Caco-2 (cell line): ENCODE measurements at regions not wholly inside any gene's neighbourhood (a gene's known extent, or its start where the extent isn't known, plus 50 kb on each side); places are given as distances from the start of the nearest gene placed in this dataset.
"Not testable (repeated sequence)": the region's sequence is repeated elsewhere in the genome, so short reads cannot be mapped to it uniquely, and the experiment has no call there.

Experiments
- BruUV-seq: library from RNA; stranded (reverse); fragments of 400-500 nt; replicated peaks from 2 replicates; lab custom pipeline; 2021; lab: Mats Ljungman, UMichigan
- CTCF ChIA-PET: fragments of 300-600 bp; sonication (Branson Sonifier 250); formaldehyde crosslinking; loops from one replicate; lab custom pipeline; 2022; ENCODE audit warnings: antibody characterized with exemption; lab: Charles Lee
- POLR2A ChIA-PET: fragments of 300-600 bp; sonication (Branson Sonifier 250); formaldehyde crosslinking; loops from one replicate; lab custom pipeline; 2022; ENCODE audit warnings: antibody characterized with exemption; lab: Charles Lee
- DNase-seq, 2 experiments: peaks; one replicate each; pipeline versions ENCODE4 v3.0.0 to v3.0.0-alpha.2; 2020 to 2022
- H3K27me3 ChIP-seq: replicated peaks from 2 replicates; pipeline ENCODE4 v1.6.0; 2011; ENCODE audit warnings: low read length; ENCODE audit not compliant: control insufficient read depth, insufficient read depth
- H3K36me3 ChIP-seq: 2 replicates; pipeline ENCODE4 v1.5.1; 2011; ENCODE audit warnings: low read length; ENCODE audit not compliant: control insufficient read depth, insufficient read depth
- H3K4me1 ChIP-seq: fragments of 250-450 bp; sonication (Bioruptor Pico); 2 replicates; pipeline ENCODE4 v1.5.1; 2020; ENCODE audit warnings: mild to moderate bottlenecking
- H3K4me3 ChIP-seq: 2 replicates; pipeline ENCODE4 v1.5.1; 2011; ENCODE audit warnings: low read depth, mild to moderate bottlenecking, control low read depth, low read length
- H3K9me3 ChIP-seq: fragments of 250-450 bp; sonication (Bioruptor Pico); 2 replicates; pipeline ENCODE4 v1.5.1; 2020; ENCODE audit warnings: mild to moderate bottlenecking, moderate library complexity
- H3K27ac Mint-ChIP-seq: one replicate; pipeline ENCODE4 v1.8.0; 2022; ENCODE audit warnings: mixed read lengths; ENCODE audit not compliant: unreplicated experiment
- H3K27me3 Mint-ChIP-seq: one replicate; pipeline ENCODE4 v1.8.0; 2022; ENCODE audit warnings: mixed read lengths; ENCODE audit not compliant: insufficient read depth, unreplicated experiment
- H3K36me3 Mint-ChIP-seq: one replicate; pipeline ENCODE4 v1.8.0; 2022; ENCODE audit warnings: mild to moderate bottlenecking, mixed read lengths; ENCODE audit not compliant: insufficient read depth, unreplicated experiment
- H3K4me1 Mint-ChIP-seq: one replicate; pipeline ENCODE4 v1.8.0; 2022; ENCODE audit warnings: low read depth, mixed read lengths; ENCODE audit not compliant: unreplicated experiment
- H3K4me3 Mint-ChIP-seq: one replicate; pipeline ENCODE4 v1.8.0; 2022; ENCODE audit warnings: mild to moderate bottlenecking, moderate library complexity, mixed read lengths; ENCODE audit not compliant: unreplicated experiment
- H3K9me3 Mint-ChIP-seq: one replicate; pipeline ENCODE4 v1.8.0; 2022; ENCODE audit warnings: mixed read lengths; ENCODE audit not compliant: unreplicated experiment
- intact Hi-C: fragments of 100-400 bp; cut with micrococcal nuclease; formaldehyde crosslinking; loops from one replicate; pipeline ENCODE4 v1.10.0; 2022; ENCODE audit not compliant: unreplicated experiment
- TF ChIP-seq, protein P1 (sequence below), 2 experiments: fragments of 200-600 bp in 1 of 2; IDR thresholded peaks; 1 replicate in 1 of 2; 2 replicates in 1 of 2; pipeline versions ENCODE4 v1.5.1 to v1.8.0; 2011 to 2022; ENCODE audit warnings: antibody characterized with exemption in 1 of 2, control low read depth in 1 of 2, inconsistent platforms in 1 of 2, low read depth in 1 of 2, low read length in 1 of 2, mild to moderate bottlenecking in 1 of 2, moderate library complexity in 1 of 2; ENCODE audit not compliant: insufficient read depth in 1 of 2, severe bottlenecking in 1 of 2, unreplicated experiment in 1 of 2

GRCh38 chr15:87671289-87671688 is 585.2 kb downstream of the NTRK3 start:
- no peaks in the 10 kb centered on the region for H3K27me3 Mint-ChIP-seq
- no peaks in the 10 kb centered on the region for H3K36me3 ChIP-seq
- CTCF ChIA-PET = no interaction called here
- H3K36me3 Mint-ChIP-seq = no peaks in the 10 kb centered on the region
- intact Hi-C loops = no loop called here
- H3K4me1 Mint-ChIP-seq = no peaks in the 10 kb centered on the region
- POLR2A ChIA-PET = no interaction called here
- no peak overlapping the region for H3K4me3 ChIP-seq
- H3K27me3 ChIP-seq = no peaks in the 10 kb centered on the region
- H3K4me3 Mint-ChIP-seq = no peak overlapping the region
- BruUV-seq = no TSS peak
- no peak overlapping the region for H3K27ac Mint-ChIP-seq
- H3K9me3 Mint-ChIP-seq = no peaks in the 10 kb centered on the region
- H3K9me3 ChIP-seq = no peaks in the 10 kb centered on the region
- no peak for DNase-seq
- H3K4me1 ChIP-seq = no peaks in the 10 kb centered on the region
- TF ChIP-seq, protein P1, sequence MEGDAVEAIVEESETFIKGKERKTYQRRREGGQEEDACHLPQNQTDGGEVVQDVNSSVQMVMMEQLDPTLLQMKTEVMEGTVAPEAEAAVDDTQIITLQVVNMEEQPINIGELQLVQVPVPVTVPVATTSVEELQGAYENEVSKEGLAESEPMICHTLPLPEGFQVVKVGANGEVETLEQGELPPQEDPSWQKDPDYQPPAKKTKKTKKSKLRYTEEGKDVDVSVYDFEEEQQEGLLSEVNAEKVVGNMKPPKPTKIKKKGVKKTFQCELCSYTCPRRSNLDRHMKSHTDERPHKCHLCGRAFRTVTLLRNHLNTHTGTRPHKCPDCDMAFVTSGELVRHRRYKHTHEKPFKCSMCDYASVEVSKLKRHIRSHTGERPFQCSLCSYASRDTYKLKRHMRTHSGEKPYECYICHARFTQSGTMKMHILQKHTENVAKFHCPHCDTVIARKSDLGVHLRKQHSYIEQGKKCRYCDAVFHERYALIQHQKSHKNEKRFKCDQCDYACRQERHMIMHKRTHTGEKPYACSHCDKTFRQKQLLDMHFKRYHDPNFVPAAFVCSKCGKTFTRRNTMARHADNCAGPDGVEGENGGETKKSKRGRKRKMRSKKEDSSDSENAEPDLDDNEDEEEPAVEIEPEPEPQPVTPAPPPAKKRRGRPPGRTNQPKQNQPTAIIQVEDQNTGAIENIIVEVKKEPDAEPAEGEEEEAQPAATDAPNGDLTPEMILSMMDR (IDR thresholded peaks at IDR 0.05; ENCODE audit: insufficient read depth in 1 of 2, low read depth in 1 of 2, low read length in 1 of 2, severe bottlenecking in 1 of 2, unreplicated experiment in 1 of 2) = no peak

DNA sequence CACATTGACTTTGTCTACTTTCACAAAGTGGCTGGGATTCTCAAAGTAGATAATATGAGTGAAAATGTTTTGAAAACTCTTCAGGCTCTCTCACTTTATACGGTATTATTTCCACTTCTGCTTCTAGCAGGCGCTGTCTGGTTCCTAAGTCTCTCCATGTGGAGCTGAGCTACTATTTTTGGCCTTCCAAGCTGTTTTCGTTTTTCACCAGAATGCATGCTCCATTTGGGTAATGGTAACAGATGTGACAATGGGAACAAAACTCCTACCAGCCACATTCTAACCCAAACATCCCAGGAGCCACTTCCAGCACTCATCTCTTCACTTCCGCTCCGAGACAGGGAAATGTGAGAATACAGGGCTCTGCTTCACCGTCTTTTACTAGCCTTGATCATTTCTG is 586.7 kb downstream of the NTRK3 start:
- H3K9me3 ChIP-seq = no peaks in the 10 kb centered on the region
- no peaks in the 10 kb centered on the region for H3K36me3 ChIP-seq
- no TSS peak for BruUV-seq
- H3K4me1 ChIP-seq = no peaks in the 10 kb centered on the region
- intact Hi-C loops = no loop called here
- DNase-seq = no peak
- TF ChIP-seq, protein P1 (IDR thresholded peaks at IDR 0.05; ENCODE audit: insufficient read depth in 1 of 2, low read depth in 1 of 2, low read length in 1 of 2, severe bottlenecking in 1 of 2, unreplicated experiment in 1 of 2) = no peak
- H3K4me3 ChIP-seq = no peak overlapping the region
- no peaks in the 10 kb centered on the region for H3K4me1 Mint-ChIP-seq
- no peak overlapping the region for H3K27ac Mint-ChIP-seq
- no peaks in the 10 kb centered on the region for H3K27me3 Mint-ChIP-seq
- no peaks in the 10 kb centered on the region for H3K36me3 Mint-ChIP-seq
- ChIA-PET POLR2A (no interaction called here), CTCF (no interaction called here)
- H3K4me3 Mint-ChIP-seq = no peak overlapping the region
- H3K9me3 Mint-ChIP-seq = no peaks in the 10 kb centered on the region
- H3K27me3 ChIP-seq = no peaks in the 10 kb centered on the region

GRCh38 chr15:87668768-87669564 is 587.6 kb downstream of the NTRK3 start:
- DNase-seq, H3K4me1 Mint-ChIP-seq, CTCF ChIA-PET, H3K4me3 ChIP-seq, H3K27me3 ChIP-seq, H3K9me3 ChIP-seq, POLR2A ChIA-PET, BruUV-seq, H3K4me3 Mint-ChIP-seq, H3K9me3 Mint-ChIP-seq, intact Hi-C loops, H3K36me3 Mint-ChIP-seq, H3K27me3 Mint-ChIP-seq, H3K4me1 ChIP-seq, H3K27ac Mint-ChIP-seq, H3K36me3 ChIP-seq: not testable (repeated sequence)
